ENCODE measurements at regions not wholly inside any gene's neighbourhood (a gene's known extent, or its start where the extent isn't known, plus 50 kb on each side); places are given as distances from the start of the nearest gene placed in this dataset.
"Not testable (repeated sequence)": the region's sequence is repeated elsewhere in the genome, so short reads cannot be mapped to it uniquely, and the experiment has no call there.

DNA sequence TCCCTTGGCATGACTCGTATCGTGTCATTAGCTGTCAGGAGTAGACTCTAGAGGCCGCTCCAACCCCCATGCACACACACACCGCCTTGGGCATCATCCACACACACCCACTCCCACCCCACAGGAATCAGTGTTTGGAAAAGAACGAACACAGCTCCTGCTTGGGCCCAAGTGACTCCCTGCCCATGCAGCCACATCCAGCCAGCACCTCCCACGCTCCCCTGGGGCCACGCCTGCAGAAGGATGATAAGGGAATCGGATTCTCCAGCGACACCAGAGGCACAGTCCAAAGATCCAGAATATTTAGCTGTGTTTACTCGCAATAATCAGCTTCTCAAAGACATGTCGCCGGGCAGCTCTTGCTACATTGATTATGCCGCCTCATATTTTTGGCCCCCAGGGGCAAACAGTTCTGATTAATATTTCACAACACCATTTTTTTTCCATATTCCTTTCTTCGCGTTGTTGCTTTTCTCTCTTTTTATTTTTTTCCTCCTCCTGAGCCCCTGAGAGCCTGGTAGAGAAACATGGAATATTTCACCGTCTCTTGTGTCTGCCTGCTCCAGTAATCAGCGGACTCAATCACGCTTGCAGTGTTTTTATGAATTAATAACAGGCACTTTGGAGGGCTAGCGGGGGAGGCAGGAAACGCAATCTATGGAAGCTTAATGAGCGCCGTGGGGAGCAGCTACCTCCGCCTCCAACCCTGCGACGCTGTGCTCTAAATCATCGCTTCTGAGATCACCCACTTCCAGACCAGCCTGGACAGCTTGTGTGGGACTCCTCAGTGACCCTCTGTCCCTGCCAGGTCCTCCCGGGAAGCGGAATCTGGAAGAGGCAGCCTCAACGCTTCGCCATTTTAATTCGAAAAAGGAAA, 221.4 kb downstream of the TLE3 start:
- peak overlapping the region; percentile 66 for H4K91ac ChIP-seq (ENCODE audit: low read length)
- H2AFZ ChIP-seq (ENCODE audit: low read depth, low read length), result no peak overlapping the region
- H3K4ac ChIP-seq (ENCODE audit: low read depth in 1 of 2, low read length in 2 of 2), result no peak overlapping the region
- H3K14ac ChIP-seq (ENCODE audit: low read length in 2 of 2), result no peak overlapping the region
- 91% methylated on average over 31 of the region's 31 CpGs for WGBS
- H3K9ac ChIP-seq (ENCODE audit: low read length), result no peak overlapping the region
- no peak overlapping the region for H3K27ac ChIP-seq (ENCODE audit: low read length, poor library complexity, severe bottlenecking)
- no peak overlapping the region for H4K8ac ChIP-seq (ENCODE audit: low read length)
- no peak overlapping the region for H2AK5ac ChIP-seq (ENCODE audit: low read length, severe bottlenecking)
- no peak overlapping the region for H3K18ac ChIP-seq (ENCODE audit: low read depth in 1 of 2, low read length in 2 of 2)
- H3K9me3 ChIP-seq (ENCODE audit: control insufficient read depth, low read length), result peaks cover 31% of the 10 kb centered on the region
- H3K4me2 ChIP-seq (ENCODE audit: low read length, poor library complexity, severe bottlenecking), result no peak overlapping the region
- H3K36me3 ChIP-seq (ENCODE audit: control insufficient read depth in 1 of 2, insufficient read depth in 2 of 2, low read depth in 1 of 2, low read length in 2 of 2), result no peaks in the 10 kb centered on the region
- H3K79me1 ChIP-seq (replicated peaks; ENCODE audit: low read length, poor library complexity, severe bottlenecking), result no peaks in the 10 kb centered on the region
- H3K23ac ChIP-seq (ENCODE audit: low read length in 2 of 2), result no peak overlapping the region
- no peak overlapping the region for H2BK15ac ChIP-seq (ENCODE audit: low read depth, poor library complexity, severe bottlenecking)
- H3K4me3 ChIP-seq (ENCODE audit: insufficient read depth in 1 of 2, low read depth in 1 of 2, low read length in 2 of 2), result no peak overlapping the region
- H2BK120ac ChIP-seq (ENCODE audit: low read depth, low read length), result no peak overlapping the region
- no peak overlapping the region for H2BK5ac ChIP-seq (ENCODE audit: low read depth, low read length, poor library complexity, severe bottlenecking)
- H3K27me3 ChIP-seq (ENCODE audit: control insufficient read depth in 1 of 2, insufficient read depth in 1 of 2, low read length in 2 of 2), result peaks cover 20 to 36% of the 10 kb centered on the region in 2 experiments
- DNase-seq, result no peak
- no peak overlapping the region for H2BK12ac ChIP-seq (ENCODE audit: low read length in 2 of 2)
- H3K4me1 ChIP-seq (ENCODE audit: control insufficient read depth, insufficient read depth, low read depth, low read length), result no peaks in the 10 kb centered on the region

GRCh38 chr15:69879963-69880362, 217.8 kb downstream of the TLE3 start:
- not testable (repeated sequence) for H2BK15ac ChIP-seq (ENCODE audit: low read depth, poor library complexity, severe bottlenecking); H2AK5ac ChIP-seq (ENCODE audit: low read length, severe bottlenecking); H3K36me3 ChIP-seq (ENCODE audit: control insufficient read depth in 1 of 2, insufficient read depth in 2 of 2, low read depth in 1 of 2, low read length in 2 of 2); H2BK5ac ChIP-seq (ENCODE audit: low read depth, low read length, poor library complexity, severe bottlenecking); H2BK120ac ChIP-seq (ENCODE audit: low read depth, low read length); H3K27ac ChIP-seq (ENCODE audit: low read length, poor library complexity, severe bottlenecking); H4K91ac ChIP-seq (ENCODE audit: low read length); DNase-seq; H3K18ac ChIP-seq (ENCODE audit: low read depth in 1 of 2, low read length in 2 of 2); H3K79me1 ChIP-seq (replicated peaks; ENCODE audit: low read length, poor library complexity, severe bottlenecking); H3K4me2 ChIP-seq (ENCODE audit: low read length, poor library complexity, severe bottlenecking); H3K4ac ChIP-seq (ENCODE audit: low read depth in 1 of 2, low read length in 2 of 2); H2BK12ac ChIP-seq (ENCODE audit: low read length in 2 of 2); H2AFZ ChIP-seq (ENCODE audit: low read depth, low read length); H3K4me1 ChIP-seq (ENCODE audit: control insufficient read depth, insufficient read depth, low read depth, low read length); H3K4me3 ChIP-seq (ENCODE audit: insufficient read depth in 1 of 2, low read depth in 1 of 2, low read length in 2 of 2); H3K23ac ChIP-seq (ENCODE audit: low read length in 2 of 2); H4K8ac ChIP-seq (ENCODE audit: low read length); H3K14ac ChIP-seq (ENCODE audit: low read length in 2 of 2); H3K9ac ChIP-seq (ENCODE audit: low read length)
- H3K27me3 ChIP-seq (ENCODE audit: control insufficient read depth in 1 of 2, insufficient read depth in 1 of 2, low read length in 2 of 2), result peaks cover 33 to 41% of the 10 kb centered on the region in 2 experiments
- peaks cover 11% of the 10 kb centered on the region for H3K9me3 ChIP-seq (ENCODE audit: control insufficient read depth, low read length)
- no CpG with 5 or more reads among the region's 1 CpG for WGBS

DNA sequence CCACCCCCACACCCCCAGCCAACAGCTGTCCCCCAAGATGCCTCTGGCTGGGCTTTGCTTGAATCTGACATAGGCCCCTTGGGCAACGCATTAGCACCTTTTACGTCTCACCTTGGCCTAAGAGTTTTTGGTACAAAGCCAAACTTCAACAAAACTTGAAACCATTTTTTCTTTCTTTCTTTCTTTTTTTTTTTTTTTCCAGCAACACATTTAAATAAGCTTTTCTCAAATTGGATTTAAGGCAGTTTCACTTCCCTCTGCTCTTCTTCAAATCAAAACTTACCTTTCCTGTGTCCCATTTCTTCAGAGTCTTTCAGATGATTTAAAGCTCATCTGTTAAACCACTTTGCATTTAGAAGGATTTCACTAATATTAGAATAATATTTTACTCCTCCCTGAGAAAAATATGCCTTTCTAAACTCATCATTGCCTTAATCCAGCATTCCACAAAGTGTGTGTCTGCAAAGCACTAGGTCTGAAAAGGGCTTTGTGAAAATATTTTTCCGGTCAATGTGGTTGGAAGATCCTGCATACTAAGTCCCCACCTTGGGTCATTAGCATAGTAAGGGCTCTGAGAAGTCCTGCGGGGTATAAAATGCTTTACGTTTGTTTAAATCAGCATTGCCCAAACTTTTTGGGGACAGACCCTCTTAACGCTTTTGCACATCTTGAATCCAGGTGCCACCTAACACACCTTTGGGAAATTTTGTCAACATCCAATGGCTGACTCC, 217.0 kb downstream of the TLE3 start:
- no peak overlapping the region for H2AK5ac ChIP-seq (ENCODE audit: low read length, severe bottlenecking)
- H3K36me3 ChIP-seq (ENCODE audit: control insufficient read depth in 1 of 2, insufficient read depth in 2 of 2, low read depth in 1 of 2, low read length in 2 of 2), result no peaks in the 10 kb centered on the region
- H3K9ac ChIP-seq (ENCODE audit: low read length), result no peak overlapping the region
- H4K91ac ChIP-seq (ENCODE audit: low read length), result no peak overlapping the region
- H3K9me3 ChIP-seq (ENCODE audit: control insufficient read depth, low read length), result peaks cover 5% of the 10 kb centered on the region
- H2BK5ac ChIP-seq (ENCODE audit: low read depth, low read length, poor library complexity, severe bottlenecking), result no peak overlapping the region
- H3K18ac ChIP-seq (ENCODE audit: low read depth in 1 of 2, low read length in 2 of 2), result no peak overlapping the region
- H2BK15ac ChIP-seq (ENCODE audit: low read depth, poor library complexity, severe bottlenecking), result no peak overlapping the region
- DNase-seq, result no peak
- H2BK120ac ChIP-seq (ENCODE audit: low read depth, low read length), result no peak overlapping the region
- H3K14ac ChIP-seq (ENCODE audit: low read length in 2 of 2), result no peak overlapping the region
- no peak overlapping the region for H3K23ac ChIP-seq (ENCODE audit: low read length in 2 of 2)
- no peak overlapping the region for H3K4me3 ChIP-seq (ENCODE audit: insufficient read depth in 1 of 2, low read depth in 1 of 2, low read length in 2 of 2)
- no peak overlapping the region for H3K4me2 ChIP-seq (ENCODE audit: low read length, poor library complexity, severe bottlenecking)
- no peak overlapping the region for H3K4ac ChIP-seq (ENCODE audit: low read depth in 1 of 2, low read length in 2 of 2)
- H2BK12ac ChIP-seq (ENCODE audit: low read length in 2 of 2), result no peak overlapping the region
- peaks cover 40 to 41% of the 10 kb centered on the region in 2 experiments for H3K27me3 ChIP-seq (ENCODE audit: control insufficient read depth in 1 of 2, insufficient read depth in 1 of 2, low read length in 2 of 2)
- H2AFZ ChIP-seq (ENCODE audit: low read depth, low read length), result no peak overlapping the region
- WGBS, result 95% methylated on average over 6 of the region's 6 CpGs
- H3K79me1 ChIP-seq (replicated peaks; ENCODE audit: low read length, poor library complexity, severe bottlenecking), result no peaks in the 10 kb centered on the region
- no peak overlapping the region for H3K27ac ChIP-seq (ENCODE audit: low read length, poor library complexity, severe bottlenecking)
- peaks cover 2% of the 10 kb centered on the region for H3K4me1 ChIP-seq (ENCODE audit: control insufficient read depth, insufficient read depth, low read depth, low read length)
- H4K8ac ChIP-seq (ENCODE audit: low read length), result no peak overlapping the region

DNA sequence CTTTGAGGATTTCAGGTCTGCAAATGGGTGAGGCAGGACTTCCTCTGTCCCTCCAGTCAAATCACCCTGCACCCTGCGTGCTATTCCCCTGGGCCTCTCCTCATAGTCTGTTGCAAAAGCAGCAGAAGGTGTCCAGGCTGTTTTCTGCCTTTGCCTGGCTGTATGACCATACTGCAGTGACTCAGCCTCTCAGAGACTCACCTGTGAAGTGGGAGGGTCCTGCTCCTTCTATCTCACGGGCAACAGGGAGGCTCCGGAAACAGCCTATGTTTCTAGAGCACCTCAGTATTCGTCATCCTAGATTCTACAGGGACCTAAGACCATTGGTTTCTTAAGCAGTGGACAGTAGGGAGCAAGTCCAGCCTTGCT, 216.4 kb downstream of the TLE3 start:
- H4K8ac ChIP-seq (ENCODE audit: low read length), result no peak overlapping the region
- no peak overlapping the region for H2BK120ac ChIP-seq (ENCODE audit: low read depth, low read length)
- no peak overlapping the region for H4K91ac ChIP-seq (ENCODE audit: low read length)
- H3K14ac ChIP-seq (ENCODE audit: low read length in 2 of 2), result no peak overlapping the region
- H3K4ac ChIP-seq (ENCODE audit: low read depth in 1 of 2, low read length in 2 of 2), result no peak overlapping the region
- H2BK5ac ChIP-seq (ENCODE audit: low read depth, low read length, poor library complexity, severe bottlenecking), result no peak overlapping the region
- DNase-seq, result no peak
- peaks cover 43 to 44% of the 10 kb centered on the region in 2 experiments for H3K27me3 ChIP-seq (ENCODE audit: control insufficient read depth in 1 of 2, insufficient read depth in 1 of 2, low read length in 2 of 2)
- H2AFZ ChIP-seq (ENCODE audit: low read depth, low read length), result no peak overlapping the region
- peaks cover 2% of the 10 kb centered on the region for H3K4me1 ChIP-seq (ENCODE audit: control insufficient read depth, insufficient read depth, low read depth, low read length)
- H3K23ac ChIP-seq (ENCODE audit: low read length in 2 of 2), result no peak overlapping the region
- H2BK15ac ChIP-seq (ENCODE audit: low read depth, poor library complexity, severe bottlenecking), result no peak overlapping the region
- H2AK5ac ChIP-seq (ENCODE audit: low read length, severe bottlenecking), result no peak overlapping the region
- no peak overlapping the region for H3K18ac ChIP-seq (ENCODE audit: low read depth in 1 of 2, low read length in 2 of 2)
- H3K36me3 ChIP-seq (ENCODE audit: control insufficient read depth in 1 of 2, insufficient read depth in 2 of 2, low read depth in 1 of 2, low read length in 2 of 2), result no peaks in the 10 kb centered on the region
- 88% methylated on average over 4 of the region's 4 CpGs for WGBS
- H3K4me3 ChIP-seq (ENCODE audit: insufficient read depth in 1 of 2, low read depth in 1 of 2, low read length in 2 of 2), result no peak overlapping the region
- no peak overlapping the region for H2BK12ac ChIP-seq (ENCODE audit: low read length in 2 of 2)
- no peak overlapping the region for H3K27ac ChIP-seq (ENCODE audit: low read length, poor library complexity, severe bottlenecking)
- no peak overlapping the region for H3K4me2 ChIP-seq (ENCODE audit: low read length, poor library complexity, severe bottlenecking)
- peaks cover 5% of the 10 kb centered on the region for H3K9me3 ChIP-seq (ENCODE audit: control insufficient read depth, low read length)
- H3K9ac ChIP-seq (ENCODE audit: low read length), result no peak overlapping the region
- H3K79me1 ChIP-seq (replicated peaks; ENCODE audit: low read length, poor library complexity, severe bottlenecking), result no peaks in the 10 kb centered on the region
